GM23338 (cell line): ENCODE measurements at regions not wholly inside any gene's neighbourhood (a gene's known extent, or its start where the extent isn't known, plus 50 kb on each side); places are given as distances from the start of the nearest gene placed in this dataset.

Experiments
- ATAC-seq: fragments of 200-7000 bp; cut with Tn5 transposase; 3 replicates; pipeline ENCODE4 v1.9.1; 2020
- DNase-seq: peaks from one replicate; pipeline ENCODE4 v3.0.0-alpha.2; 2015; ENCODE audit warnings: low spot score
- H2AFZ ChIP-seq: fragments of 200-600 bp; sonication (generic); 2 replicates; pipeline ENCODE4 v1.8.0; 2016; ENCODE audit warnings: antibody characterized with exemption, mild to moderate bottlenecking, moderate library complexity
- H3F3A ChIP-seq: fragments of 200-600 bp; sonication (generic); replicated peaks from 2 replicates; pipeline ENCODE4 v1.8.0; 2017; ENCODE audit warnings: antibody characterized with exemption, mixed run types, low read depth
- H3K27ac ChIP-seq: fragments of 200-600 bp; sonication (generic); 2 replicates; pipeline ENCODE4 v1.6.1; 2016; ENCODE audit warnings: low read depth
- H3K27me3 ChIP-seq: fragments of 200-600 bp; sonication (generic); 2 replicates; pipeline ENCODE4 v1.8.0; 2016; ENCODE audit warnings: mild to moderate bottlenecking, mixed run types, moderate library complexity; ENCODE audit not compliant: insufficient read depth
- H3K36me3 ChIP-seq: fragments of 200-600 bp; sonication (generic); 2 replicates; pipeline ENCODE4 v1.8.0; 2016; ENCODE audit warnings: mild to moderate bottlenecking; ENCODE audit not compliant: insufficient read depth
- H3K4me1 ChIP-seq: fragments of 200-600 bp; sonication (generic); 2 replicates; pipeline ENCODE4 v1.8.0; 2016; ENCODE audit warnings: mild to moderate bottlenecking, moderate library complexity; ENCODE audit not compliant: insufficient read depth
- H3K4me2 ChIP-seq: fragments of 200-600 bp; sonication (generic); 2 replicates; pipeline ENCODE4 v1.7.1; 2017; ENCODE audit warnings: mixed run types
- H3K4me3 ChIP-seq: fragments of 200-600 bp; sonication (generic); 2 replicates; pipeline ENCODE4 v1.6.1; 2016; ENCODE audit warnings: mixed run types
- H3K79me2 ChIP-seq: fragments of 200-600 bp; sonication (generic); replicated peaks from 2 replicates; pipeline ENCODE4 v1.8.0; 2017; ENCODE audit warnings: mild to moderate bottlenecking; ENCODE audit not compliant: insufficient read depth
- H3K9me2 ChIP-seq: fragments of 200-600 bp; sonication (generic); 2 replicates; pipeline ENCODE4 v1.8.0; 2017; ENCODE audit not compliant: insufficient read depth
- H4K20me1 ChIP-seq: fragments of 200-600 bp; sonication (generic); replicated peaks from 2 replicates; pipeline ENCODE4 v1.8.0; 2017; ENCODE audit warnings: mild to moderate bottlenecking; ENCODE audit not compliant: insufficient read depth
- H3K27ac Mint-ChIP-seq: 2 replicates; pipeline ENCODE4 v1.8.0; 2020; ENCODE audit warnings: inconsistent platforms, mild to moderate bottlenecking, moderate library complexity, mixed read lengths
- H3K27me3 Mint-ChIP-seq: 3 replicates; pipeline ENCODE4 v1.8.0; 2022; ENCODE audit warnings: low read depth, mild to moderate bottlenecking, moderate library complexity, mixed read lengths, inconsistent platforms; ENCODE audit not compliant: insufficient read depth, poor library complexity
- H3K36me3 Mint-ChIP-seq: 3 replicates; pipeline ENCODE4 v1.8.0; 2021; ENCODE audit warnings: low read depth, mild to moderate bottlenecking, inconsistent platforms, moderate library complexity, mixed read lengths
- H3K4me1 Mint-ChIP-seq: 3 replicates; pipeline ENCODE4 v1.8.0; 2020; ENCODE audit warnings: mild to moderate bottlenecking, inconsistent platforms, mixed read lengths
- H3K4me3 Mint-ChIP-seq: 3 replicates; pipeline ENCODE4 v1.8.0; 2021; ENCODE audit warnings: moderate library complexity, mild to moderate bottlenecking, inconsistent platforms, mixed read lengths
- H3K9me3 Mint-ChIP-seq: 3 replicates; pipeline ENCODE4 v1.8.0; 2020; ENCODE audit warnings: moderate library complexity, mild to moderate bottlenecking, inconsistent platforms, mixed read lengths
- CREB1 ChIP-seq: fragments of 250-450 bp; sonication (Bioruptor Pico); IDR thresholded peaks from 2 replicates; pipeline ENCODE4 v1.5.0; 2020; ENCODE audit warnings: low read depth, mild to moderate bottlenecking, moderate library complexity
- EZH2 ChIP-seq: fragments of 200-600 bp; sonication (generic); IDR thresholded peaks from one replicate; pipeline ENCODE4 v1.8.0; 2017; ENCODE audit warnings: antibody characterized with exemption, mild to moderate bottlenecking, low read depth; ENCODE audit not compliant: unreplicated experiment
- EZH2phosphoT487 ChIP-seq: fragments of 200-600 bp; sonication (generic); IDR thresholded peaks from one replicate; pipeline ENCODE4 v1.8.1; 2018; ENCODE audit warnings: antibody characterized with exemption; ENCODE audit not compliant: unreplicated experiment
- NANOG ChIP-seq: IDR thresholded peaks from 2 replicates; pipeline ENCODE4 v1.6.1; 2016; ENCODE audit warnings: antibody characterized with exemption, borderline replicate concordance
- POLR2AphosphoS5 ChIP-seq: IDR thresholded peaks from 2 replicates; pipeline ENCODE4 v1.6.1; 2016; ENCODE audit warnings: antibody characterized with exemption, low read depth
- STAT1 ChIP-seq: IDR thresholded peaks from one replicate; pipeline ENCODE4 v1.6.1; 2016; ENCODE audit warnings: antibody characterized with exemption; ENCODE audit not compliant: unreplicated experiment
- ZNF114 ChIP-seq: fragments of 250-450 bp; sonication (Bioruptor Pico); IDR thresholded peaks from 2 replicates; pipeline ENCODE4 v1.5.0; 2020; ENCODE audit warnings: mild to moderate bottlenecking, moderate library complexity
- ZNF331 ChIP-seq: fragments of 250-450 bp; sonication (Bioruptor Pico); IDR thresholded peaks from 2 replicates; pipeline ENCODE4 v1.5.0; 2020; ENCODE audit warnings: low read depth, mild to moderate bottlenecking, moderate library complexity
- TF ChIP-seq, protein P1 (sequence below): fragments of 250-450 bp; sonication (Bioruptor Pico); IDR thresholded peaks from 2 replicates; pipeline ENCODE4 v1.5.0; 2020; ENCODE audit warnings: mild to moderate bottlenecking, moderate library complexity
- TF ChIP-seq, protein P2 (sequence below): IDR thresholded peaks from 2 replicates; pipeline ENCODE4 v1.6.1; 2016; ENCODE audit warnings: antibody characterized with exemption
- TF ChIP-seq, protein P3 (sequence below), 2 experiments: fragments of 200-600 bp in 1 of 2; sonication (generic) in 1 of 2; conservative IDR thresholded peaks; 2 replicates each; pipeline versions ENCODE4 v1.5.1 to v1.6.1; 2016 to 2017; ENCODE audit warnings: antibody characterized with exemption in 2 of 2, low read depth in 2 of 2, mild to moderate bottlenecking in 2 of 2, moderate library complexity in 1 of 2

DNA sequence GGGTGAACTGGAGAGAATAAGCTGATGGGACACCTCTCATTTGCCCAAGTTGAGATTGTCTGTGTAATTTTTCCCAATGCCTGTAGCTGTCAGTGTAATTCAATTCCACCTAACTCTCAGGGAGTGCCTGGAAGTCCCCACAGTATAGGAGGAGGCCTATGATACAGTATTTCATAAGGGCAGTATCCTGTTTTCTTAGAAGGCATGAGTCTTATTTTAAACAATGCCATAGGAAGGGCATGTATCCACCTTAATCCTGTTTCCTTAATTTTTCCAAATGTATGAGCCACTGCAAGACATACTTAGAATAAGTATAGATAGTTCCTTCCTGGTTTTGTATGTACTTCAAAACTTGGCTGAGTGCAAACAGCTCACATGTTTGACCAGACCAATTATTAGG is 226.6 kb upstream of the USP9Y start:
- Histone ChIP-seq H3F3A (no peaks in the 10 kb centered on the region), H3K4me1 (peaks cover 5% of the 10 kb centered on the region), H3K9me2 (no peaks in the 10 kb centered on the region), H3K4me2 (no peak overlapping the region), H4K20me1 (no peaks in the 10 kb centered on the region), H3K27me3 (peaks cover 73% of the 10 kb centered on the region), H3K79me2 (no peaks in the 10 kb centered on the region), H2AFZ (no peak overlapping the region), H3K27ac (no peak overlapping the region), H3K36me3 (no peaks in the 10 kb centered on the region), H3K4me3 (no peak overlapping the region)
- ATAC-seq (no peak), DNase-seq (no peak)
- Mint-ChIP-seq H3K36me3 (no peaks in the 10 kb centered on the region), H3K4me1 (peaks cover 9% of the 10 kb centered on the region; the same call in 2 of the 3 replicates), H3K4me3 (no peak overlapping the region), H3K27ac (no peak overlapping the region), H3K9me3 (peaks cover 5% of the 10 kb centered on the region; the same call in 2 of the 3 replicates), H3K27me3 (peaks cover 27% of the 10 kb centered on the region)
- TF ChIP-seq POLR2AphosphoS5 (no peak), NANOG (no peak), EZH2 (no peak), ZNF331 (no peak), CREB1 (CRISPR knock-in tag) (no peak), EZH2phosphoT487 (no peak), STAT1 (no peak), ZNF114 (CRISPR knock-in tag) (no peak)
- TF ChIP-seq, protein P1, sequence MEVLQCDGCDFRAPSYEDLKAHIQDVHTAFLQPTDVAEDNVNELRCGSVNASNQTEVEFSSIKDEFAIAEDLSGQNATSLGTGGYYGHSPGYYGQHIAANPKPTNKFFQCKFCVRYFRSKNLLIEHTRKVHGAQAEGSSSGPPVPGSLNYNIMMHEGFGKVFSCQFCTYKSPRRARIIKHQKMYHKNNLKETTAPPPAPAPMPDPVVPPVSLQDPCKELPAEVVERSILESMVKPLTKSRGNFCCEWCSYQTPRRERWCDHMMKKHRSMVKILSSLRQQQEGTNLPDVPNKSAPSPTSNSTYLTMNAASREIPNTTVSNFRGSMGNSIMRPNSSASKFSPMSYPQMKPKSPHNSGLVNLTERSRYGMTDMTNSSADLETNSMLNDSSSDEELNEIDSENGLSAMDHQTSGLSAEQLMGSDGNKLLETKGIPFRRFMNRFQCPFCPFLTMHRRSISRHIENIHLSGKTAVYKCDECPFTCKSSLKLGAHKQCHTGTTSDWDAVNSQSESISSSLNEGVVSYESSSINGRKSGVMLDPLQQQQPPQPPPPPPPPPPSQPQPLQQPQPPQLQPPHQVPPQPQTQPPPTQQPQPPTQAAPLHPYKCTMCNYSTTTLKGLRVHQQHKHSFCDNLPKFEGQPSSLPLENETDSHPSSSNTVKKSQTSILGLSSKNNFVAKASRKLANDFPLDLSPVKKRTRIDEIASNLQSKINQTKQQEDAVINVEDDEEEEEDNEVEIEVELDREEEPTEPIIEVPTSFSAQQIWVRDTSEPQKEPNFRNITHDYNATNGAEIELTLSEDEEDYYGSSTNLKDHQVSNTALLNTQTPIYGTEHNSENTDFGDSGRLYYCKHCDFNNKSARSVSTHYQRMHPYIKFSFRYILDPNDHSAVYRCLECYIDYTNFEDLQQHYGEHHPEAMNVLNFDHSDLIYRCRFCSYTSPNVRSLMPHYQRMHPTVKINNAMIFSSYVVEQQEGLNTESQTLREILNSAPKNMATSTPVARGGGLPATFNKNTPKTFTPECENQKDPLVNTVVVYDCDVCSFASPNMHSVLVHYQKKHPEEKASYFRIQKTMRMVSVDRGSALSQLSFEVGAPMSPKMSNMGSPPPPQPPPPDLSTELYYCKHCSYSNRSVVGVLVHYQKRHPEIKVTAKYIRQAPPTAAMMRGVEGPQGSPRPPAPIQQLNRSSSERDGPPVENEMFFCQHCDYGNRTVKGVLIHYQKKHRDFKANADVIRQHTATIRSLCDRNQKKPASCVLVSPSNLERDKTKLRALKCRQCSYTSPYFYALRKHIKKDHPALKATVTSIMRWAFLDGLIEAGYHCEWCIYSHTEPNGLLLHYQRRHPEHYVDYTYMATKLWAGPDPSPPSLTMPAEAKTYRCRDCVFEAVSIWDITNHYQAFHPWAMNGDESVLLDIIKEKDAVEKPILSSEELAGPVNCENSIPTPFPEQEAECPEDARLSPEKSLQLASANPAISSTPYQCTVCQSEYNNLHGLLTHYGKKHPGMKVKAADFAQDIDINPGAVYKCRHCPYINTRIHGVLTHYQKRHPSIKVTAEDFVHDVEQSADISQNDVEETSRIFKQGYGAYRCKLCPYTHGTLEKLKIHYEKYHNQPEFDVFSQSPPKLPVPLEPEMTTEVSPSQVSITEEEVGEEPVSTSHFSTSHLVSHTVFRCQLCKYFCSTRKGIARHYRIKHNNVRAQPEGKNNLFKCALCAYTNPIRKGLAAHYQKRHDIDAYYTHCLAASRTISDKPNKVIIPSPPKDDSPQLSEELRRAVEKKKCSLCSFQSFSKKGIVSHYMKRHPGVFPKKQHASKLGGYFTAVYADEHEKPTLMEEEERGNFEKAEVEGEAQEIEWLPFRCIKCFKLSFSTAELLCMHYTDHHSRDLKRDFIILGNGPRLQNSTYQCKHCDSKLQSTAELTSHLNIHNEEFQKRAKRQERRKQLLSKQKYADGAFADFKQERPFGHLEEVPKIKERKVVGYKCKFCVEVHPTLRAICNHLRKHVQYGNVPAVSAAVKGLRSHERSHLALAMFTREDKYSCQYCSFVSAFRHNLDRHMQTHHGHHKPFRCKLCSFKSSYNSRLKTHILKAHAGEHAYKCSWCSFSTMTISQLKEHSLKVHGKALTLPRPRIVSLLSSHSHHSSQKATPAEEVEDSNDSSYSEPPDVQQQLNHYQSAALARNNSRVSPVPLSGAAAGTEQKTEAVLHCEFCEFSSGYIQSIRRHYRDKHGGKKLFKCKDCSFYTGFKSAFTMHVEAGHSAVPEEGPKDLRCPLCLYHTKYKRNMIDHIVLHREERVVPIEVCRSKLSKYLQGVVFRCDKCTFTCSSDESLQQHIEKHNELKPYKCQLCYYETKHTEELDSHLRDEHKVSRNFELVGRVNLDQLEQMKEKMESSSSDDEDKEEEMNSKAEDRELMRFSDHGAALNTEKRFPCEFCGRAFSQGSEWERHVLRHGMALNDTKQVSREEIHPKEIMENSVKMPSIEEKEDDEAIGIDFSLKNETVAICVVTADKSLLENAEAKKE (CRISPR knock-in tag): no peak
- TF ChIP-seq, protein P2, sequence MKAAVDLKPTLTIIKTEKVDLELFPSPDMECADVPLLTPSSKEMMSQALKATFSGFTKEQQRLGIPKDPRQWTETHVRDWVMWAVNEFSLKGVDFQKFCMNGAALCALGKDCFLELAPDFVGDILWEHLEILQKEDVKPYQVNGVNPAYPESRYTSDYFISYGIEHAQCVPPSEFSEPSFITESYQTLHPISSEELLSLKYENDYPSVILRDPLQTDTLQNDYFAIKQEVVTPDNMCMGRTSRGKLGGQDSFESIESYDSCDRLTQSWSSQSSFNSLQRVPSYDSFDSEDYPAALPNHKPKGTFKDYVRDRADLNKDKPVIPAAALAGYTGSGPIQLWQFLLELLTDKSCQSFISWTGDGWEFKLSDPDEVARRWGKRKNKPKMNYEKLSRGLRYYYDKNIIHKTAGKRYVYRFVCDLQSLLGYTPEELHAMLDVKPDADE: no peak
- TF ChIP-seq, protein P3, sequence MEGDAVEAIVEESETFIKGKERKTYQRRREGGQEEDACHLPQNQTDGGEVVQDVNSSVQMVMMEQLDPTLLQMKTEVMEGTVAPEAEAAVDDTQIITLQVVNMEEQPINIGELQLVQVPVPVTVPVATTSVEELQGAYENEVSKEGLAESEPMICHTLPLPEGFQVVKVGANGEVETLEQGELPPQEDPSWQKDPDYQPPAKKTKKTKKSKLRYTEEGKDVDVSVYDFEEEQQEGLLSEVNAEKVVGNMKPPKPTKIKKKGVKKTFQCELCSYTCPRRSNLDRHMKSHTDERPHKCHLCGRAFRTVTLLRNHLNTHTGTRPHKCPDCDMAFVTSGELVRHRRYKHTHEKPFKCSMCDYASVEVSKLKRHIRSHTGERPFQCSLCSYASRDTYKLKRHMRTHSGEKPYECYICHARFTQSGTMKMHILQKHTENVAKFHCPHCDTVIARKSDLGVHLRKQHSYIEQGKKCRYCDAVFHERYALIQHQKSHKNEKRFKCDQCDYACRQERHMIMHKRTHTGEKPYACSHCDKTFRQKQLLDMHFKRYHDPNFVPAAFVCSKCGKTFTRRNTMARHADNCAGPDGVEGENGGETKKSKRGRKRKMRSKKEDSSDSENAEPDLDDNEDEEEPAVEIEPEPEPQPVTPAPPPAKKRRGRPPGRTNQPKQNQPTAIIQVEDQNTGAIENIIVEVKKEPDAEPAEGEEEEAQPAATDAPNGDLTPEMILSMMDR (conservative IDR thresholded peaks at IDR 0.05; ENCODE audit: low read depth in 2 of 2): no peak
